T-cell (primary cell): ENCODE measurements at regions not wholly inside any gene's neighbourhood (a gene's known extent, or its start where the extent isn't known, plus 50 kb on each side); places are given as distances from the start of the nearest gene placed in this dataset.

Source experiments
- ATAC-seq, 4 experiments: fragments of 200-7000 bp in 3 of 4; fragments of 150-1000 bp in 1 of 4; cut with Tn5 transposase; replicated peaks in 1 of 4; 1 replicate in 3 of 4; 2 replicates in 1 of 4; pipeline ENCODE4 v1.10.0; 2021; ENCODE audit warnings: moderate library complexity in 3 of 4, mild to moderate bottlenecking in 2 of 4, moderate number of reproducible peaks in 1 of 4
- CTCF ChIA-PET, 2 donors: fragments of 300-600 bp; sonication (Branson Sonifier 250); formaldehyde crosslinking; loops; one replicate each; lab custom pipeline; 2022; ENCODE audit warnings: antibody characterized with exemption in 2 of 2; lab: Charles Lee
- POLR2A ChIA-PET, 2 donors: fragments of 300-600 bp; sonication (Branson Sonifier 250); formaldehyde crosslinking; loops; one replicate each; lab custom pipeline; 2022; ENCODE audit warnings: antibody characterized with exemption in 2 of 2; lab: Charles Lee
- DNase-seq, 35 experiments: peaks; one replicate each; pipeline versions ENCODE4 v3.0.0 to v3.0.0-alpha.2; 2013 to 2023
- H3K27ac ChIP-seq: one replicate; pipeline ENCODE4 v1.5.1; 2013; ENCODE audit warnings: low read length
- H3K27me3 ChIP-seq, 2 experiments: replicated peaks in 1 of 2; 1 replicate in 1 of 2; 2 replicates in 1 of 2; pipeline versions ENCODE4 v1.6.1 to v1.7.0; 2013; ENCODE audit warnings: low read length in 1 of 2, mixed read lengths in 1 of 2; ENCODE audit not compliant: control insufficient read depth in 2 of 2, insufficient read depth in 2 of 2; ENCODE audit errors: extremely low read depth in 1 of 2
- H3K36me3 ChIP-seq, 2 donors: 1 replicate in 1 of 2; 2 replicates in 1 of 2; pipeline versions ENCODE4 v1.6.1 to v1.7.0; 2013; ENCODE audit warnings: low read length in 1 of 2; ENCODE audit not compliant: control insufficient read depth in 2 of 2, insufficient read depth in 1 of 2; ENCODE audit errors: extremely low read depth in 1 of 2
- H3K4me1 ChIP-seq, 2 experiments: 1 replicate in 1 of 2; 2 replicates in 1 of 2; pipeline versions ENCODE4 v1.6.1 to v1.7.0; 2013; ENCODE audit warnings: low read length in 2 of 2, mixed read lengths in 1 of 2; ENCODE audit not compliant: insufficient read depth in 2 of 2, control insufficient read depth in 1 of 2; ENCODE audit errors: extremely low read depth in 1 of 2
- H3K4me3 ChIP-seq, 2 donors: 1 replicate in 1 of 2; 2 replicates in 1 of 2; pipeline versions ENCODE4 v1.5.1 to v1.7.0; 2013; ENCODE audit warnings: mild to moderate bottlenecking in 2 of 2, low read length in 1 of 2, moderate library complexity in 1 of 2; ENCODE audit not compliant: control insufficient read depth in 1 of 2; ENCODE audit errors: extremely low read depth in 1 of 2
- H3K9me3 ChIP-seq: 2 replicates; pipeline ENCODE4 v1.7.0; 2013
- H3K27ac Mint-ChIP-seq, 2 donors: one replicate each; pipeline ENCODE4 v1.8.0; 2020 to 2021; ENCODE audit warnings: mild to moderate bottlenecking in 2 of 2, mixed read lengths in 2 of 2
- H3K27me3 Mint-ChIP-seq, 2 donors: one replicate each; pipeline ENCODE4 v1.8.0; 2021 to 2022; ENCODE audit warnings: mixed read lengths in 2 of 2
- H3K36me3 Mint-ChIP-seq: one replicate; pipeline ENCODE4 v1.8.0; 2021; ENCODE audit warnings: mixed read lengths
- H3K4me1 Mint-ChIP-seq, 3 donors: one replicate each; pipeline ENCODE4 v1.8.0; 2020 to 2022; ENCODE audit warnings: mixed read lengths in 3 of 3, mild to moderate bottlenecking in 1 of 3
- H3K4me3 Mint-ChIP-seq, 3 donors: one replicate each; pipeline ENCODE4 v1.8.0; 2020 to 2022; ENCODE audit warnings: mild to moderate bottlenecking in 3 of 3, mixed read lengths in 3 of 3, moderate library complexity in 3 of 3
- H3K9me3 Mint-ChIP-seq, 3 donors: one replicate each; pipeline ENCODE4 v1.8.0; 2020 to 2022; ENCODE audit warnings: mixed read lengths in 3 of 3
- WGBS: methylation state at CpG from one replicate; pipeline ENCODE4 v1.1.5; 2013; ENCODE audit warnings: missing lambda C conversion rate; ENCODE audit not compliant: insufficient coverage; 5-methylcytosine and 5-hydroxymethylcytosine counted together

DNA sequence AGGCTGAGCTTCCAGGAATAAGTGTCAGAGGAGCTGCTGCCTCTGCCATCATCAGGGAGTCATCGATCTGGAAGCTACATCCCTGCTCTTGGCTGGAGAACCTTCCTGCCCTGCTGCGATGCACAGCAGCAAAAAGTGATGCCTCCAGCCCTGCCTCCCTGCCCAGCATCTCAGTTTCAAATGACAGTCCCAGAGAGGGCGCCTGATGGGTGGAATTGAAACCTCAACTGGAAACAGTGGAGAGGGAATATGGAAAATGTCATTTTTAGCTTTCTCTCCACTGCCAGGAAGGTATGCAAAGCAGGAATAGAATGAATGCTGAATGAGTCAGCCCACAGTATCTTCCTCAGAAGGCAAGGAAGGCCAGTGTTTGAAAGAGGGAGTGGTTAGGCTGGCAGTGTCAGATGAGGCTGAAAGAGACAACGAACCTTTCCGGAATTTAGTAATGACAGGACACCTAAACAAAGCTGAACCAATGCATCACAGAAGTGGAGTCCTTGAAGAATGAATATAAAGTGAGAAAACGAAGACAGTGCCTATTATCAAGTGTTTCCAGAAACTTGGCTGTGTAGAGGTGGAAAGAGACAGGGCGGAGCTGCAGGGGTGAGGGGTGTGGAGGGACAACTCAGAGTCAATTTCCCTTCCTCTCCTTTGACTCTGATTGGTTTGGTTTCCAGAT, 153.9 kb upstream of the NDUFV2 start:
- WGBS, result 72% methylated on average over 5 of the region's 7 CpGs
- ATAC-seq, result no peak

GRCh38 chr18:8949206-8949605, 153.3 kb upstream of the NDUFV2 start:
- H3K36me3 ChIP-seq, result no peaks in the 10 kb centered on the region
- Mint-ChIP-seq H3K27me3 (peaks cover 0 to 13% of the 10 kb centered on the region in 2 donors), H3K9me3 (peaks cover 0 to 4% (median 4%) of the 10 kb centered on the region in 3 donors), H3K4me3 (no peak overlapping the region), H3K27ac (no peak overlapping the region), H3K4me1 (peaks cover 6 to 8% (median 8%) of the 10 kb centered on the region in 3 donors), H3K36me3 (no peaks in the 10 kb centered on the region)
- CTCF ChIA-PET, result no interaction called here
- no peaks in the 10 kb centered on the region for H3K9me3 ChIP-seq
- H3K4me3 ChIP-seq, result no peak overlapping the region
- no peak for ATAC-seq
- 41% methylated on average over 5 of the region's 13 CpGs for WGBS
- H3K4me1 ChIP-seq, result peaks cover 4 to 5% of the 10 kb centered on the region in 2 experiments
- POLR2A ChIA-PET, result no interaction called here
- DNase-seq, result no peak
- no peak overlapping the region for H3K27ac ChIP-seq
- peaks cover 0 to 10% of the 10 kb centered on the region in 2 experiments for H3K27me3 ChIP-seq

More for the DNA sequence above, 153.9 kb upstream of the NDUFV2 start:
- Mint-ChIP-seq H3K27me3 (peaks cover 0 to 18% of the 10 kb centered on the region in 2 donors), H3K36me3 (no peaks in the 10 kb centered on the region), H3K27ac (no peak overlapping the region), H3K4me3 (no peak overlapping the region), H3K9me3 (peaks cover 0 to 4% (median 4%) of the 10 kb centered on the region in 3 donors), H3K4me1 (peaks cover 6 to 8% (median 8%) of the 10 kb centered on the region in 3 donors)
- Histone ChIP-seq H3K27ac (no peak overlapping the region), H3K27me3 (peaks cover 0 to 11% of the 10 kb centered on the region in 2 experiments), H3K36me3 (no peaks in the 10 kb centered on the region), H3K9me3 (no peaks in the 10 kb centered on the region), H3K4me3 (no peak overlapping the region), H3K4me1 (peaks cover 4 to 5% of the 10 kb centered on the region in 2 experiments)
- no peak for DNase-seq
- ChIA-PET CTCF (no interaction called here), POLR2A (no interaction called here)

DNA sequence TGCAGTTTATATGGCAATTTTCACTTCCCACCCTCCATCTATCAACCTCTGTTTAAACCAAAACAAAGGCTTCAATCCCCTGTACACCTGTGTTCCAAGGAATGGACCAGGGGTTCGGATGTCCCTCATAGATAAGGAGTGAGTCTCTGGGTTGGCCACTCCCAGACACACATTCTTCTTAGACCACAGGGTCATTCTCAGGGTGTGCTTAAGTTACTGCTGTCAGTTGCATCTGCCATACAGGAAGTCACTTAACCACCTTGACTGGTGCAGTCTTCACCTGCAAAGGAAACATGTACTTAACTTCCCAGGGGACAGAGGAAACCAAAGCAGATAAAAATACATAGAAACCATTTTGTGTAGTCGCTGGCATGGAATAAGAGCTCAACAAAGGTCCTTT, 151.0 kb upstream of the NDUFV2 start:
- no peaks in the 10 kb centered on the region for H3K9me3 ChIP-seq
- WGBS, result 25% methylated on average over 2 of the region's 2 CpGs
- peaks cover 0 to 10% of the 10 kb centered on the region in 2 experiments for H3K27me3 ChIP-seq
- peak overlapping the region in 1 of 2 donors; percentile 12 for H3K4me3 ChIP-seq
- ATAC-seq, result no peak
- peak in 1 of 35 experiments; percentile 6 for DNase-seq
- POLR2A ChIA-PET, result no interaction called here
- peaks cover 6 to 8% (median 8%) of the 10 kb centered on the region in 3 donors for H3K4me1 Mint-ChIP-seq
- no peak overlapping the region for H3K27ac Mint-ChIP-seq
- no peak overlapping the region for H3K27ac ChIP-seq
- CTCF ChIA-PET, result no interaction called here
- no peaks in the 10 kb centered on the region for H3K36me3 Mint-ChIP-seq
- no peak overlapping the region for H3K4me3 Mint-ChIP-seq
- peaks cover under 1 to 10% of the 10 kb centered on the region in 2 donors for H3K27me3 Mint-ChIP-seq
- H3K9me3 Mint-ChIP-seq, result peaks cover 0 to 2% (median 1%) of the 10 kb centered on the region in 3 donors
- peaks cover 4 to 5% of the 10 kb centered on the region in 2 experiments for H3K4me1 ChIP-seq
- no peaks in the 10 kb centered on the region for H3K36me3 ChIP-seq

DNA sequence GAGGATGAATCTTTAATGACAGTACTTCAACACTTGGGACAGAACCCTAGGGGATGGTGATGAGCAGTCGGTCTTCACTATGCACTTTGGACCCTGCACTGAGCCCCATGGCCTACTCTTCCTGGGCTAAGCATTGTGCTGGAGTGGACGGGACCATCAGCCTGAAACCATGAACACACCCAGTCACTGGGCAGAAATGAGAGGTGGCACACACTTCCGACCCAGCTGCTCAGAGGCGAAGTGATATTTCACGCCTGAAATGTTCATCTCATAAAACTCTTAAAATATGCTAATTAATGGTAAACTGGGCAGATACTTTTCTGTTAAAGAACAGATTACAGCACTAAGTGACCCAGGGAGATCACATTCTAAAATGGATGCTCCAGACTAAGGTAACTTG, 150.3 kb upstream of the NDUFV2 start:
- H3K27me3 Mint-ChIP-seq, result peaks cover 4 to 10% of the 10 kb centered on the region in 2 donors
- ATAC-seq (no peak), DNase-seq (no peak)
- H3K36me3 Mint-ChIP-seq, result no peaks in the 10 kb centered on the region
- no peak overlapping the region for H3K4me3 Mint-ChIP-seq
- Histone ChIP-seq H3K27me3 (peaks cover 0 to 13% of the 10 kb centered on the region in 2 experiments), H3K4me3 (no peak overlapping the region), H3K27ac (no peak overlapping the region), H3K36me3 (no peaks in the 10 kb centered on the region), H3K4me1 (peaks cover 4 to 5% of the 10 kb centered on the region in 2 experiments), H3K9me3 (no peaks in the 10 kb centered on the region)
- POLR2A ChIA-PET, result no interaction called here
- H3K4me1 Mint-ChIP-seq, result peaks cover 6 to 8% (median 8%) of the 10 kb centered on the region in 3 donors
- 92% methylated on average over 2 of the region's 5 CpGs for WGBS
- no peak overlapping the region for H3K27ac Mint-ChIP-seq
- CTCF ChIA-PET, result no interaction called here
- H3K9me3 Mint-ChIP-seq, result no peaks in the 10 kb centered on the region

- no peak overlapping the region for H3K27ac ChIP-seq
- no peak overlapping the region for H3K4me3 ChIP-seq
- no peak overlapping the region for H3K4me3 Mint-ChIP-seq
- POLR2A ChIA-PET, result no interaction called here
- no peaks in the 10 kb centered on the region for H3K36me3 ChIP-seq
- H3K27ac Mint-ChIP-seq, result no peak overlapping the region
- no peak for DNase-seq
- no peaks in the 10 kb centered on the region for H3K9me3 ChIP-seq
- peaks cover 4 to 7% of the 10 kb centered on the region in 2 donors for H3K27me3 Mint-ChIP-seq
- ATAC-seq, result no peak
- H3K4me1 ChIP-seq, result peaks cover 4 to 5% of the 10 kb centered on the region in 2 experiments
- H3K36me3 Mint-ChIP-seq, result no peaks in the 10 kb centered on the region
- H3K27me3 ChIP-seq, result peaks cover 0 to 14% of the 10 kb centered on the region in 2 experiments
- WGBS, result 94% methylated on average over 6 of the region's 10 CpGs
- no peaks in the 10 kb centered on the region for H3K9me3 Mint-ChIP-seq
- peaks cover 6 to 8% (median 8%) of the 10 kb centered on the region in 3 donors for H3K4me1 Mint-ChIP-seq
- CTCF ChIA-PET, result interaction anchor here in 1 of 2 donors (0.5 kb wide), 1 partner anchor 110 kb away, joined by 3 read pairs; no protein-coding TSS in a partner anchor
These were observed 149.4 kb upstream of the NDUFV2 start for GRCh38 chr18:8952769-8953760.

DNA sequence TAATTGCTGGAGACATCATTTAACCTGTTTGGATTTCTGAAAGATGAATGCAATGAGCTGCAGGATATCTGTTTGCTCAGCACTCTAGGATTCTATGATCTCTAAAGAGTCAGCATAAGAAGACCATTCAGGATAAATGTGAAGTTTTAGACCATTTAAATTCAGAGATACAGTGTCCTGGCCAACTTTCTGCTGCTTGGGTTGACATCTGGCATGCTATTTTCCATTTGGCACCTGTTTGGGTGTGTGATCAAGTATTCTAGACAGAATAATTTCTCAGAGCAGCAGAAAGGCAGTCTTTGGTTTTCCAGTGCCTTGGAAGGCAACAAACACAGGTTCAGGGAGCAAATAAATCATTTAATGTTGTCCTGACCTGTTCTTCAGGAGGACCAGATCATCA, 144.8 kb upstream of the NDUFV2 start:
- peaks cover 7 to 8% of the 10 kb centered on the region in 2 donors for H3K27me3 Mint-ChIP-seq
- no peak overlapping the region for H3K27ac Mint-ChIP-seq
- ChIA-PET POLR2A (no interaction called here), CTCF (no interaction called here)
- H3K4me3 Mint-ChIP-seq, result no peak overlapping the region
- no peak for ATAC-seq
- no peaks in the 10 kb centered on the region for H3K4me1 ChIP-seq
- H3K4me3 ChIP-seq, result no peak overlapping the region
- no peaks in the 10 kb centered on the region for H3K36me3 Mint-ChIP-seq
- H3K27ac ChIP-seq, result no peak overlapping the region
- H3K9me3 Mint-ChIP-seq, result no peaks in the 10 kb centered on the region
- no peaks in the 10 kb centered on the region for H3K4me1 Mint-ChIP-seq
- H3K9me3 ChIP-seq, result no peaks in the 10 kb centered on the region
- H3K27me3 ChIP-seq, result peaks cover 0 to 4% of the 10 kb centered on the region in 2 experiments
- H3K36me3 ChIP-seq, result no peaks in the 10 kb centered on the region
- no peak for DNase-seq
